Adrenal gland (tissue), 9 donors: ENCODE measurements at regions not wholly inside any gene's neighbourhood (a gene's known extent, or its start where the extent isn't known, plus 50 kb on each side); places are given as distances from the start of the nearest gene placed in this dataset.

Source experiments
- DNase-seq, 7 donors: peaks; one replicate each; pipeline ENCODE4 v3.0.0-alpha.2; 2019 to 2020
- H3K27ac ChIP-seq, 5 donors: fragments of 200-600 bp; sonication (generic) in 4 of 5; 1 replicate in 3 of 5; 2 replicates in 2 of 5; pipeline versions ENCODE4 v1.5.1 to v1.8.0; 2016 to 2020; ENCODE audit warnings: mild to moderate bottlenecking in 1 of 5
- H3K27me3 ChIP-seq: fragments of 200-600 bp; 2 replicates; pipeline ENCODE4 v1.8.0; 2021
- H3K36me3 ChIP-seq, 2 donors: fragments of 200-600 bp; replicated peaks in 1 of 2; 1 replicate in 1 of 2; 2 replicates in 1 of 2; pipeline versions ENCODE4 v1.5.1 to v1.8.0; 2018 to 2022
- H3K4me1 ChIP-seq, 2 donors: fragments of 200-600 bp; replicated peaks in 1 of 2; 1 replicate in 1 of 2; 2 replicates in 1 of 2; pipeline versions ENCODE4 v1.5.1 to v1.8.0; 2018 to 2021
- H3K4me3 ChIP-seq, 4 donors: fragments of 200-600 bp; sonication (generic) in 3 of 4; one replicate each; pipeline ENCODE4 v1.5.1; 2016 to 2018
- H3K9me3 ChIP-seq, 3 donors: fragments of 200-600 bp; sonication (generic) in 1 of 3; replicated peaks in 1 of 3; 1 replicate in 2 of 3; 2 replicates in 1 of 3; pipeline versions ENCODE4 v1.5.1 to v1.8.0; 2016 to 2021
- CTCF ChIP-seq, 6 experiments: fragments of 450-650 bp in 4 of 6; fragments of 200-600 bp in 2 of 6; sonication (generic) in 1 of 6; IDR thresholded peaks; 1 replicate in 5 of 6; 2 replicates in 1 of 6; pipeline versions ENCODE4 v1.5.1 to v1.8.0; 2016 to 2021; ENCODE audit warnings: antibody characterized with exemption in 6 of 6, mild to moderate bottlenecking in 2 of 6, moderate library complexity in 1 of 6
- POLR2A ChIP-seq, 2 donors: fragments of 450-650 bp; IDR thresholded peaks; one replicate each; pipeline ENCODE4 v1.6.1; 2017; ENCODE audit warnings: antibody characterized with exemption in 2 of 2, mild to moderate bottlenecking in 2 of 2, moderate library complexity in 1 of 2
- WGBS, 4 donors: extraction: QIAGEN DNeasy Blood & Tissue Kit in 2 of 4; methylation state at CpG; one replicate each; pipeline versions ENCODE4 v1.1.5 to v1.1.7; 2013 to 2017; 5-methylcytosine and 5-hydroxymethylcytosine counted together
- intact Hi-C, 2 donors: fragments of 100-400 bp; cut with DNase I; formaldehyde crosslinking; loops; one replicate each; pipeline versions ENCODE4 v1.14.1 to v1.15.0; 2022 to 2023
- donor health status: healthy with polysubstance abuse.
- donor health status: Bipolar disorder and iron deficiency.
- donor health status: DM: yes; HTN: yes; CAD: no.
- donor health status: DM: no; HTN: no; CAD: no.
- donor health status: DM: no; HTN: no; CAD: no.

DNA sequence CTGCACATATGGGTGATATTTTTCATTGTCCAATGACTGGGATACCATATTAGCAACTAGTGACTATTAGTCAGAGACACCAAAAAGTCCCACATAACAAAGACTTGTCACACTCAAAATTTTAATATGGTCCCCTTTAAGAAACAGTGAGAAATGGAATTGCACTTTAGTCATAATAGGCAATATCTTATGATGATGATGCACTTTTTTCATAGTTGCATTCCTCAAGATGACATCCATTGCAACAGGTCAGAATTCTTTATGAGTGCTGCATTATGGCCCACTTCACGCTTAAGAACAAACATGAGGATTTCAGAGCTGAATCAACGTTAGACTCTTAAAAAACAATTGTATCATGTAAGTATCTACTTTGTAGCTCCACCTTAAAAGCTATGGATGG lies 608.4 kb upstream of the HTR2C start:
- Histone ChIP-seq H3K9me3 (no peaks in the 10 kb centered on the region), H3K4me1 (no peaks in the 10 kb centered on the region), H3K27ac (no peak overlapping the region), H3K36me3 (no peaks in the 10 kb centered on the region), H3K4me3 (no peak overlapping the region), H3K27me3 (peaks cover 6% of the 10 kb centered on the region)
- intact Hi-C loops: no loop called here
- TF ChIP-seq POLR2A (IDR thresholded peaks at IDR 0.05) (no peak), CTCF (IDR thresholded peaks at IDR 0.05) (no peak)
- WGBS, 4 donors: 63 to 82% (median 79%) methylated on average over 2 of the region's 2 CpGs
- no peak for DNase-seq

DNA sequence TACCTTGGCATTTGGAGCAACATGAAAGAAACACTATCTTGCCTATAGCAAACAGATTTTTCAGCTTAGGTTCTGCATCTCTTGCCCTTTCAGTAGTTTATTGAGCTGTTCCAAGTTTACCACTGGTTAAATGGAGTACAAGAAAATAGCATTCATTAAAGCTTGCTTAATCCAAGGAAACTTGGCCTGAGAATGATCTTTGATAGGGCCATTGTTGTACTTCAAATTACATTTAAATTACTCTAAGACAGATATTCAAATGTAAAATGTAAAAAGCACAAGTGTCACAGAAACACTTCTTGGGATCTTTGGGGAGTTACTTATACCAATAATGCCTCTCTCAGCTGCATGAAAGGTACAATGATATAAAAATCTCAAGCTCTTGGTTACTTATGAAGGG lies 609.0 kb upstream of the HTR2C start:
- Histone ChIP-seq H3K27ac (no peak overlapping the region), H3K4me3 (no peak overlapping the region), H3K4me1 (no peaks in the 10 kb centered on the region), H3K36me3 (no peaks in the 10 kb centered on the region), H3K27me3 (peaks cover 6% of the 10 kb centered on the region), H3K9me3 (no peaks in the 10 kb centered on the region)
- DNase-seq: no peak
- intact Hi-C loops: no loop called here
- TF ChIP-seq POLR2A (IDR thresholded peaks at IDR 0.05) (no peak), CTCF (IDR thresholded peaks at IDR 0.05) (no peak)

- Histone ChIP-seq H3K27me3 (peaks cover 6% of the 10 kb centered on the region), H3K4me1 (no peaks in the 10 kb centered on the region), H3K9me3 (no peaks in the 10 kb centered on the region), H3K27ac (no peak overlapping the region), H3K36me3 (no peaks in the 10 kb centered on the region), H3K4me3 (no peak overlapping the region)
- 52 to 65% (median 61%) methylated on average over 2 of the region's 2 CpGs for WGBS, 4 donors
- no peak for DNase-seq
- no peak for TF ChIP-seq POLR2A (IDR thresholded peaks at IDR 0.05)
- TF ChIP-seq CTCF (IDR thresholded peaks at IDR 0.05): no peak
- intact Hi-C loops: no loop called here
Observed at GRCh38 chrX:113973706-113974105, 610.2 kb upstream of the HTR2C start.

DNA sequence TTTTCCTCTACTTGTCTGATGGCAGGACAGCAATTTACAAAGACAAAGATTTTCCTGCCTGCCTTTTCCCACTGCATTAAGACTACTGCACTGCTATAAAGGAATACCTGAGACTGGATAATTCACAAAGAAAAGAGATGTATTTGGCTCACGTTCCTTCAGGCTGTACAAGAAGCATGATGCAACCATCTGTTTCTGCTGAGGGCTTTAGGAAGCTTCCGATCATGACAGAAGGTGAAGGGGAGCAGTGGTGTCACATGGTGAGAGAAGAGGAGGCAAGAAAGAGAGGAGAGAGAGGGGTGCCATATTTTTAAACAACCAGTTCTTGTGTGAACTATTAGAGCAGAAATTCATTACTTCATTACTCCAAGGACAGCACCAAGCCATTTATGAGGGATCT lies 617.1 kb upstream of the HTR2C start:
- no peaks in the 10 kb centered on the region for H3K36me3 ChIP-seq
- peaks cover 9% of the 10 kb centered on the region for H3K27me3 ChIP-seq
- no peaks in the 10 kb centered on the region for H3K4me1 ChIP-seq
- no peak overlapping the region for H3K4me3 ChIP-seq
- intact Hi-C loops: no loop called here
- H3K27ac ChIP-seq: no peak overlapping the region
- H3K9me3 ChIP-seq: no peaks in the 10 kb centered on the region
- DNase-seq: no peak
- no peak for TF ChIP-seq POLR2A (IDR thresholded peaks at IDR 0.05)
- no peak for TF ChIP-seq CTCF (IDR thresholded peaks at IDR 0.05)
- 63 to 88% (median 72%) methylated on average over 2 of the region's 2 CpGs for WGBS, 4 donors
